ENCODE measurements at regions not wholly inside any gene's neighbourhood (a gene's known extent, or its start where the extent isn't known, plus 50 kb on each side); places are given as distances from the start of the nearest gene placed in this dataset.

DNA sequence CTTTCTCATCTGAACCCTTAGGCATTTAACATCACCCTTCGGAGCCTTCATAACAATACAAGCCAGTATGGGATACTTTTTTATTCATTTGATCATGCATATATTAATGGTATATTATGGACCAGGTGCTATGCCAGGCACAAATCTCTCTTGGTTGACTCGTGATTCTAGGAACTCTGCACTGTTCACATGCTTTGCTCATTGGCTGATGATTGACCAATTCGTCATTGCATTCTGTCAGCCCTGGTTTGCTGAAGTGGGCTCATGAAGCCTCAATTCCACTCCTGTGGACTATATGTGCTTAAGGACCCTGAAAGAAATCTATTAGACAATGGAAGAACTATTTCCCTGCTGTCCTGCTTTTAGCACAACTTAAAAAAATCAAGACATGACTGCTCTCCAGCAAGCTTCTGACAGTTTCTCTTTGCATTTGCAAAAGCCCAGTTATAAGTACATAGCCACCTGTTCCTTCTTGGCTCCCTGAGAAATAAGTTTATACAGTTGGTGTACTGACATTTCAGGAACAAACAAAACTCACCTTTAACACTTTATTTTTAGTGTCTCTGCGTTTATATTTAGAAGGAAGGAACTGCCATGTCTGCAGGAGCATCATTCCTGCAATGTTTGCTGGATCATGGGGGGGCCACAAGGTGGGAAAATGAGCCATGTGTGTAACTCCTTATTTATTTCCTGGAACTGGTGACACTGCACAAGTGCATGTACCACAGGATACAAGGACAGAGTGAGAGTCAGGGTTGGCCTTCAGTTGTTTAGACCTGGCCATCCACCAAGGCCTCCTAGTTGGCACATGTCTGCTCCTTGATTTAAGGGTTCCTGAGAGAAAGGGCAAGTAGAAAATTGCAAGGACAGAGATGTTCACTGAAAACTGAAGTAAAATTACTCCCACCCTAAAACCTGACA lies 146.0 kb upstream of the NAMPT start:
- no peak overlapping the region for H3K4me3 ChIP-seq (ENCODE audit: low read depth, low read length)
- TF ChIP-seq, protein P1, sequence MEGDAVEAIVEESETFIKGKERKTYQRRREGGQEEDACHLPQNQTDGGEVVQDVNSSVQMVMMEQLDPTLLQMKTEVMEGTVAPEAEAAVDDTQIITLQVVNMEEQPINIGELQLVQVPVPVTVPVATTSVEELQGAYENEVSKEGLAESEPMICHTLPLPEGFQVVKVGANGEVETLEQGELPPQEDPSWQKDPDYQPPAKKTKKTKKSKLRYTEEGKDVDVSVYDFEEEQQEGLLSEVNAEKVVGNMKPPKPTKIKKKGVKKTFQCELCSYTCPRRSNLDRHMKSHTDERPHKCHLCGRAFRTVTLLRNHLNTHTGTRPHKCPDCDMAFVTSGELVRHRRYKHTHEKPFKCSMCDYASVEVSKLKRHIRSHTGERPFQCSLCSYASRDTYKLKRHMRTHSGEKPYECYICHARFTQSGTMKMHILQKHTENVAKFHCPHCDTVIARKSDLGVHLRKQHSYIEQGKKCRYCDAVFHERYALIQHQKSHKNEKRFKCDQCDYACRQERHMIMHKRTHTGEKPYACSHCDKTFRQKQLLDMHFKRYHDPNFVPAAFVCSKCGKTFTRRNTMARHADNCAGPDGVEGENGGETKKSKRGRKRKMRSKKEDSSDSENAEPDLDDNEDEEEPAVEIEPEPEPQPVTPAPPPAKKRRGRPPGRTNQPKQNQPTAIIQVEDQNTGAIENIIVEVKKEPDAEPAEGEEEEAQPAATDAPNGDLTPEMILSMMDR (IDR thresholded peaks at IDR 0.05; ENCODE audit: insufficient read depth, low read length, poor library complexity, severe bottlenecking): no peak
- H3K27me3 ChIP-seq (ENCODE audit: control insufficient read depth, insufficient read depth, low read length): no peaks in the 10 kb centered on the region
- no peak for DNase-seq (ENCODE audit: low read depth)
- no peaks in the 10 kb centered on the region for H3K36me3 ChIP-seq (ENCODE audit: control insufficient read depth, insufficient read depth, low read length)

DNA sequence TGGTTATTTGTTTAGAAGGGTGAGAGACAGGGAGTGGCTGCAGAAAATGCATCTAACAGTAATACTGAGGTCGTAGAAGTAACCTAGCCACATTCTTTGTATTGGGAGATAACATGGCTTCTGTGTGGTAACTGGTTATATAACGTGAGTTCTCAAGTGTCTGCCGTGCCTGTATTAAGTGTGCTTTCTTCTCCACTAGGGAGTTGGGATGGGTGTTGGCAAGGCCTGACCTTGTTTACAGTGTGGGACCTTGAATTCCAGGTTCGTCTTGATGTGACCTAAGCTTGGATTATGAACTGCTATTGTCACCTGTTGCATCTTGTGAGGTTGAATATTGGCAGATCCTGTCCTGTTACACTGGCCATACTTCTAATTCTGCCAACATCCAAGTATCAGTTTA lies 145.3 kb upstream of the NAMPT start:
- H3K4me3 ChIP-seq (ENCODE audit: low read depth, low read length): no peak overlapping the region
- no peaks in the 10 kb centered on the region for H3K27me3 ChIP-seq (ENCODE audit: control insufficient read depth, insufficient read depth, low read length)
- DNase-seq (ENCODE audit: low read depth): no peak
- TF ChIP-seq, protein P1 (IDR thresholded peaks at IDR 0.05; ENCODE audit: insufficient read depth, low read length, poor library complexity, severe bottlenecking): no peak
- H3K36me3 ChIP-seq (ENCODE audit: control insufficient read depth, insufficient read depth, low read length): no peaks in the 10 kb centered on the region

DNA sequence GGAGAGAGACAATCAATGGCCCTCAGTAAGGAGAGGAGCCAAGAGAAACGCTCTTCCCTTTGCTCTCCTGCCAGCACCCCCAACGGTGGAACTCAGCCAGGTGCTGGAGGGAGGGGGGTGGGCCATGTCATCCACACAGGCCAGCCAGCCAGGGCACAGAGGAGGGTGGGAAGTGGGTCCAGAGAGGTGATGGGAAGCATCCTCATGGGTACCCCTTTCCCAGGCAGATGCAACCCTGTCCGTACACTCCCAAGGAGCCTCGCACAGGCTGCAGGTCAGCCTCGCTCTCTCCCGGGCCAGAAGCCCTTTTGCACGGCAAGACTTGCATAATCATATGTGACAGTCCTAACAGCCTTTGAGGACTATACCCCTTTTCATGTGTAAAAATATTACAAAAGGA lies 142.0 kb upstream of the NAMPT start:
- Histone ChIP-seq H3K36me3 (ENCODE audit: control insufficient read depth, insufficient read depth, low read length) (no peaks in the 10 kb centered on the region), H3K4me3 (ENCODE audit: low read depth, low read length) (no peak overlapping the region), H3K27me3 (ENCODE audit: control insufficient read depth, insufficient read depth, low read length) (no peaks in the 10 kb centered on the region)
- TF ChIP-seq, protein P1 (IDR thresholded peaks at IDR 0.05; ENCODE audit: insufficient read depth, low read length, poor library complexity, severe bottlenecking): no peak
- no peak for DNase-seq (ENCODE audit: low read depth)

DNA sequence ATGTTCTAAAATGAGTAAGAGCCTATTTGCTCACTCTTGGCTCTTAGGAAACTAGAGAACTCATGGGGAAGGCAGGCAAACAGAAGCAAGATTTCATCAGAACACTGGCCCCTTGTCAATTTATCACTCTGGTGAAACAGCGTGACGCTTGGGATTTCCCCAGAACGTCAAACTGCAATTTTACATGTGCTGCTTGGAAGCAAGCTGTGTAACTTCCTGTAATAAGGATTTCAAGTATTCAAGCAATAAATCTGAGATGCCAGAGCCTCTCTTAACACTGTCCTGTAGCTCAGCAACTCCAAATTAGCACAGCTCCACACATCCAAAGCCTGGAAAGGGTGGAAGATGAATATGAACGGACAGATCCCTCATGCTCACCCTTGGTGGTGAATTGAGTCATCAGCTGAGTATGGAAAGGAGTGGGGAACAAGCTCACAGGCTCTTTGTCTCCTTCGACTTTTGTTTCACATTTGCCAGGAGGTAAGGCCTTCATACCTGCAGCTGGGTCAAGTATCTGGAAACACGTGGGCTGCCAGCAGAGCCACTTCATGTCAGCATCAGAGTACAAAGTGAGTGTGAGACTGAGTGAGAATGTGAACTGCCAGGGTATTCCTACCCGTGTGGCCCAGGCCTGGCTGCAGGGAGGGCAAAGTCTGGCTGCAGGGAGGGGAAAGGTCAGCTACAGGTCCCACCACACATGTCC lies 140.4 kb upstream of the NAMPT start:
- Histone ChIP-seq H3K27me3 (ENCODE audit: control insufficient read depth, insufficient read depth, low read length) (no peaks in the 10 kb centered on the region), H3K4me3 (ENCODE audit: low read depth, low read length) (no peak overlapping the region), H3K36me3 (ENCODE audit: control insufficient read depth, insufficient read depth, low read length) (no peaks in the 10 kb centered on the region)
- peak; percentile 96 for DNase-seq (ENCODE audit: low read depth)
- TF ChIP-seq, protein P1 (IDR thresholded peaks at IDR 0.05; ENCODE audit: insufficient read depth, low read length, poor library complexity, severe bottlenecking): no peak

DNA sequence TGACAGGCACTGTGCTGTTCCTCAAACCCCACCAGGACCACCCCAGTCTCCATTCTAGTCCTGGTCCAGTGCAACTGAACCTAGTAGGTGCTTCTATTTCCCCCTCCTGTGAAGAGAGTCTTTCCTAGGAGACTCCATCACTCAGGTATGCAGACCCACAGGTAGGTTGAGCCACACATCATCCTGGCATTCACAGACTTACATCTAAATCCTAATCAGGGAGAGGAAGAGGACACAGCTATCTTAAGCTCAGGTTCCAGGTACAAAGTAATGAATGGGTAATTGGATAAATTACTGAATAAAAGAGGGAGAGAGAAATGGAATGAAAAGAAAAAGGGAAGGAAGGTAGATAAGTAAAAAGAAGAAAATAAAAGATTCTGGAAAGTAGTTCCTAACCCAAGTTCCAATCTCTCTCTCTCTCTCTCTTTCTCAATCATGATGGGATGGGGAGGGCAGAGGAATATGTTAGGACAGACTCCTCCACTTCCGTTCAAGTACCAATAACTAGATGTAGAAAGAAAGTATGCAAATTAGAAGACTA lies 139.8 kb upstream of the NAMPT start:
- Histone ChIP-seq H3K36me3 (ENCODE audit: control insufficient read depth, insufficient read depth, low read length) (no peaks in the 10 kb centered on the region), H3K4me3 (ENCODE audit: low read depth, low read length) (no peak overlapping the region), H3K27me3 (ENCODE audit: control insufficient read depth, insufficient read depth, low read length) (no peaks in the 10 kb centered on the region)
- TF ChIP-seq, protein P1 (IDR thresholded peaks at IDR 0.05; ENCODE audit: insufficient read depth, low read length, poor library complexity, severe bottlenecking): no peak
- DNase-seq (ENCODE audit: low read depth): no peak

All from kidney epithelial cell (primary cell).